Spinal cord (tissue), 9 donors: ENCODE measurements at regions not wholly inside any gene's neighbourhood (a gene's known extent, or its start where the extent isn't known, plus 50 kb on each side); places are given as distances from the start of the nearest gene placed in this dataset.
"Not testable (repeated sequence)": the region's sequence is repeated elsewhere in the genome, so short reads cannot be mapped to it uniquely, and the experiment has no call there.

Source experiments
- DNase-seq, 6 donors: peaks; one replicate each; pipeline versions ENCODE4 v3.0.0 to v3.0.0-alpha.2; 2013 to 2015; ENCODE audit warnings: low spot score in 6 of 6, low read depth in 4 of 6
- H3K27ac ChIP-seq: one replicate; pipeline ENCODE4 v1.5.1; 2013; ENCODE audit warnings: low read depth, low read length, control low read depth
- H3K27me3 ChIP-seq: one replicate; pipeline ENCODE4 v1.6.1; 2013; ENCODE audit warnings: low read length; ENCODE audit not compliant: control insufficient read depth, insufficient read depth
- H3K36me3 ChIP-seq: one replicate; pipeline ENCODE4 v1.6.1; 2013; ENCODE audit warnings: low read length; ENCODE audit not compliant: control insufficient read depth, insufficient read depth
- H3K4me1 ChIP-seq: one replicate; pipeline ENCODE4 v1.6.1; 2013; ENCODE audit warnings: low read length; ENCODE audit not compliant: control insufficient read depth, insufficient read depth
- H3K4me3 ChIP-seq: one replicate; pipeline ENCODE4 v1.5.1; 2013; ENCODE audit warnings: low read depth, low read length, control low read depth
- H3K9me3 ChIP-seq: one replicate; pipeline ENCODE4 v1.6.1; 2013; ENCODE audit warnings: low read length; ENCODE audit not compliant: control insufficient read depth, insufficient read depth
- WGBS: methylation state at CpG from one replicate; pipeline ENCODE4 v1.1.5; 2013; ENCODE audit warnings: missing lambda C conversion rate; ENCODE audit not compliant: insufficient coverage; 5-methylcytosine and 5-hydroxymethylcytosine counted together
- donor health status: healthy.

GRCh38 chr5:110884005-110884404 is 145.2 kb downstream of the SLC25A46 start:
- H3K27ac ChIP-seq, result no peak overlapping the region
- H3K4me1 ChIP-seq, result no peaks in the 10 kb centered on the region
- DNase-seq, result no peak
- no peak overlapping the region for H3K4me3 ChIP-seq
- no peaks in the 10 kb centered on the region for H3K36me3 ChIP-seq
- WGBS, result no CpG with 5 or more reads among the region's 2 CpGs
- no peaks in the 10 kb centered on the region for H3K27me3 ChIP-seq
- no peaks in the 10 kb centered on the region for H3K9me3 ChIP-seq

DNA sequence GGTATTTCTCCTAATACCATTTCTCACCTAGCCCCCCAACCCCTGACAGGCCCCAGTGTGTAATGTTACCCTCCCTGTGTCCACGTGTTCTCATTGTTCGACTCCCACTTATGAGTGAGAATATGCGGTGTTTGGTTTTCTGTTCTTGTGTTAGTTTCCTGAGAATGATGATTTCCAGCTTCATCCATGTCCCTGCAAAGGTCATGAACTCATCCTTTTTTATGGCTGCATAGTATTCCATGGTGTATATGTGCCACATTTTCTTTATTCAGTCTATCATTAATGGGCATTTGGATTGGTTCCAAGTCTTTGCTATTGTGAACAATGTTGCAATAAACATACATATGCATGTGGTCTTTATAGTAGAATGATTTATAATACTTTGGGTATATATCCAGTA is 148.4 kb downstream of the SLC25A46 start:
- not testable (repeated sequence) for H3K36me3 ChIP-seq, H3K9me3 ChIP-seq, H3K4me1 ChIP-seq, H3K27me3 ChIP-seq, H3K27ac ChIP-seq, H3K4me3 ChIP-seq, DNase-seq
- no CpG with 5 or more reads among the region's 3 CpGs for WGBS

- not testable (repeated sequence) for H3K9me3 ChIP-seq, H3K27me3 ChIP-seq, H3K27ac ChIP-seq, H3K36me3 ChIP-seq, H3K4me3 ChIP-seq, H3K4me1 ChIP-seq
- peak in 2 of 6 donors; percentile 7 to 15 for DNase-seq
- WGBS, result 56% methylated on average over 36 of the region's 36 CpGs
These were observed 155.2 kb downstream of the SLC25A46 start for GRCh38 chr5:110893854-110894483.

- H3K27me3 ChIP-seq, result no peaks in the 10 kb centered on the region
- H3K4me3 ChIP-seq, result no peak overlapping the region
- H3K27ac ChIP-seq, result no peak overlapping the region
- no peaks in the 10 kb centered on the region for H3K4me1 ChIP-seq
- 78% methylated on average over 6 of the region's 8 CpGs for WGBS
- H3K9me3 ChIP-seq, result no peaks in the 10 kb centered on the region
- H3K36me3 ChIP-seq, result no peaks in the 10 kb centered on the region
- no peak for DNase-seq
These were observed 156.0 kb downstream of the SLC25A46 start for GRCh38 chr5:110894805-110895204.

DNA sequence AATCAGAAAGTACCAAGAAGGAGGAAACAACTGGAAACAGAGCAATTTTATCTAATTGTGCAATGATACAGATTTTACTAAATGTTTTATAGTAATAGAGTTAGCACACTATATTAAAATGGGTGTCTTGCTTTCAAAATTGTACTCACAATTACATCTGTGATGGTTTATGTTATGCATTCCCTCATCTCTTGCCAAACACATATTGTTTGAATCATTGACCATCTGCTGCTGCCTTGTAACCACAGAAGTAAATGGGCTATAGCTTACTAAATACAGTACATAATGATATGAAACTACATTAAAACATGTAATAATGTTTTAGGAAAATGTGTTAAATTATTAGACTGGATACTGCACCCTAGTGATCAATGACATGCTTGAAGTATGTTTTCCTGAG is 158.1 kb downstream of the SLC25A46 start:
- Histone ChIP-seq H3K27ac (no peak overlapping the region), H3K4me3 (no peak overlapping the region), H3K4me1 (no peaks in the 10 kb centered on the region), H3K27me3 (no peaks in the 10 kb centered on the region), H3K36me3 (no peaks in the 10 kb centered on the region), H3K9me3 (no peaks in the 10 kb centered on the region)
- DNase-seq, result peak in 2 of 6 donors; percentile 64 to 84

DNA sequence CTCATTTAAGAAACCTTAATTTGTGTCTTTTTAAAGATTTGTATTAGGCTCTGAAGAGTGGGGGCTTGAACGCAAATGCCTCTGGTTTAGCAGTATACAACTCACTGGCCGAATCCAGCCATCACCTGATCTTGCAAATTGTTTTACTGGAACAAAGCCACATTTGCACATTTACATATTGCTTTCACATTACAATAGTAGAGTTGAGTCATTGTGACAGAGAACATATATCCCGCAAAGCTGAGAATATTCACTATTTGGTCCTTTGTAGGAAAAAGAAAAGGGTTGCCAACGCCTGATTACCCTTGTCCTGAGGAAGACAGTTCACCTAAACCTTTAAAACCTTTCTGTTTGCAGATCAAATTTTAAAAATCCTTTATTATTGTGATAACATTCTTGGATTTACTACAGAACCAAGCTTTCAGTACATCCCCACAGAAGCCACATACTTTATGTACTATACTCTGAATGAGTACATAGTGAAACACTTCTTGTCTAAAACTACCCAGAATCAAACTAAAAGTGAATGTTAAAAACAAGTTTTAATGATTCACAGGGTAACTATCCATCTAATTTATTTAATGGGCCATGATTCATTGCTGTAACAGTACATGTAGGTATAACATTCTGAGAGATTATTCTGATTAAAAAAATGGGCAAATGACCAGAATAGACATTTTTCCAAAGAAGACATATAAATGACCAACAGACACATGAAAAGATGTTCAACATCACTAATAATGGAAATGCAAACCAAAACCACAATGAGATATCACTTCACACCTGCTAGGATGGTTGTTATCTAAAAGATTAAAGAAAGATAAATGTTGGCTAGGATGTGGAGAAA is 161.0 kb downstream of the SLC25A46 start:
- WGBS, result no CpG with 5 or more reads among the region's 4 CpGs
- Histone ChIP-seq H3K27me3 (no peaks in the 10 kb centered on the region), H3K27ac (no peak overlapping the region), H3K36me3 (no peaks in the 10 kb centered on the region), H3K4me3 (no peak overlapping the region), H3K4me1 (no peaks in the 10 kb centered on the region), H3K9me3 (no peaks in the 10 kb centered on the region)
- DNase-seq, result no peak

- WGBS, result no CpG with 5 or more reads among the region's 2 CpGs
- Histone ChIP-seq H3K27me3 (no peaks in the 10 kb centered on the region), H3K9me3 (no peaks in the 10 kb centered on the region), H3K36me3 (no peaks in the 10 kb centered on the region), H3K4me1 (no peaks in the 10 kb centered on the region), H3K27ac (no peak overlapping the region), H3K4me3 (no peak overlapping the region)
- DNase-seq, result no peak
These were observed 162.0 kb downstream of the SLC25A46 start for GRCh38 chr5:110900829-110901228.

DNA sequence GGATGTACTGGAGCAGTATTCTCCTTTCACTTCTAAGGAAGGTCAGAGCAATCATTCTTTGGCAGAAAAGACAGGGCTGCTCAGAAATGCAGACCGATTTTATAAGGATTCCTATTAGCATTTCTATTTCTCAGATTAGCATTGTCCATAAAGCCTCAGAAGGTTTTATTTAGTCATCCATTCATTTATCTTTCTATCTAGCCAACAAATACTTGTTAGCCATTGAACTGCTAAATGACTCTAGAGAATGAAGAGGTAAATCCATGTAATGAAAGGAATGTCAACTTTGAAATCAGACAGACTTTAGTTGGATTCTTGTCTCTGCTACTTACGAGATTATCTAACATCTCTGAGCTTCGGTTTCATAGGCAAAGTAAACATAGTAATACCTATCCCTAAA is 165.2 kb downstream of the SLC25A46 start:
- Histone ChIP-seq H3K27ac (no peak overlapping the region), H3K27me3 (no peaks in the 10 kb centered on the region), H3K4me3 (no peak overlapping the region), H3K36me3 (no peaks in the 10 kb centered on the region), H3K9me3 (no peaks in the 10 kb centered on the region), H3K4me1 (no peaks in the 10 kb centered on the region)
- no CpG with 5 or more reads among the region's 3 CpGs for WGBS
- no peak for DNase-seq

DNA sequence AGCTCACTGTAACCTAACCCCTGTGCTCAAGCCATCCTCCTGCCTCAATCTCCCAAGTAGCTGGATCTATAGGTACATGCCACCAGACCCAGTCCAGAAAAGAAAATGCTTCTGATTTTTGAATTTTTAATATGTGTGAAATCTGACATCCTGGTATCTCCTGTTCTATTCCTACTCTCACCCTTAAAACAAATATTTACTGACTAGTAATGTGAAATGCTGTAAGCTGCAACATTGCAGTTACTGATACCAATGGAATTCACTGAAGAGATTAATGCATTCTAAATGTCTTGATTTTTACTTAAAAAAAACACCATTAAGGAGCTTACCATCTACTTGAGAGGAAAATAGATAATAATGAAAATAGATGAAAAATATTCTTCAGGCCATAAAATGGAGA is 162.7 kb upstream of the TSLP start:
- no peaks in the 10 kb centered on the region for H3K36me3 ChIP-seq
- no peaks in the 10 kb centered on the region for H3K4me1 ChIP-seq
- no peaks in the 10 kb centered on the region for H3K9me3 ChIP-seq
- H3K4me3 ChIP-seq, result no peak overlapping the region
- H3K27me3 ChIP-seq, result no peaks in the 10 kb centered on the region
- no peak overlapping the region for H3K27ac ChIP-seq
- DNase-seq, result no peak

DNA sequence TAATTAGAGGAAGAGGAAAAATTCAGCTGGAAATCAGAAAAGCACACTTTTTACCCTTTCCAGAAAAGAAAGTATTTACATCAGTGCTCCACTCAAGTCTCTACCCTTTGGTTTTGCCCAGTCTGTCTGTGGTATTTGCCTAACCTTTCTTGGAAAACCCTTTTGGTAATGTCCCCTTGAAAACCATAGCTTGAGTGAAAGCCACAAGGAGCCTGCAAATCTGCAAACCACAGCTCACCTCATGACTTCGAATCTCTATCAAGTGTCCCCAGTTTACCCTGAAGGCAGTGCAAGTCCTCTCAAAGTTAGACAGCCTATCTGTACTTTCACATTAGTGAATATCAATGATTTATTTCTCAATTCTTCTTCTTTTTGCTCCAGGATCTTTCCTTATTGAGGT is 162.1 kb upstream of the TSLP start:
- no peak overlapping the region for H3K4me3 ChIP-seq
- no peaks in the 10 kb centered on the region for H3K9me3 ChIP-seq
- H3K36me3 ChIP-seq, result no peaks in the 10 kb centered on the region
- H3K4me1 ChIP-seq, result no peaks in the 10 kb centered on the region
- WGBS, result 100% methylated on average over 1 of the region's 1 CpG
- H3K27ac ChIP-seq, result no peak overlapping the region
- no peaks in the 10 kb centered on the region for H3K27me3 ChIP-seq
- DNase-seq, result no peak
